Natural killer cell treated with Interleukin-12 subunit alpha and Interleukin-12 subunit beta and Interleukin-15 and Interleukin-18, amount 100 ng/mL, for 72 hours (primary cell): ENCODE measurements at regions not wholly inside any gene's neighbourhood (a gene's known extent, or its start where the extent isn't known, plus 50 kb on each side); places are given as distances from the start of the nearest gene placed in this dataset.

Experiments
- ATAC-seq, 2 donors: fragments of 150-1000 bp; cut with Tn5 transposase in 1 of 2; sonication (Bioruptor Pico), chemical (Tn5 transposase) in 1 of 2; 2 replicates each; pipeline ENCODE4 v1.10.0; 2021
- DNase-seq: peaks from one replicate; pipeline ENCODE4 v3.0.0; 2022; ENCODE audit warnings: low spot score
- H3K27ac Mint-ChIP-seq, 2 donors: 1 replicate in 1 of 2; 2 replicates in 1 of 2; pipeline ENCODE4 v1.8.0; 2022; ENCODE audit warnings: mixed read lengths in 2 of 2, mild to moderate bottlenecking in 1 of 2, moderate library complexity in 1 of 2
- H3K27me3 Mint-ChIP-seq, 2 donors: 1 replicate in 1 of 2; 2 replicates in 1 of 2; pipeline ENCODE4 v1.8.0; 2022; ENCODE audit warnings: mixed read lengths in 2 of 2
- H3K36me3 Mint-ChIP-seq: one replicate; pipeline ENCODE4 v1.8.0; 2022; ENCODE audit warnings: mixed read lengths
- H3K4me1 Mint-ChIP-seq, 2 donors: 1 replicate in 1 of 2; 2 replicates in 1 of 2; pipeline ENCODE4 v1.8.0; 2022; ENCODE audit warnings: low read depth in 2 of 2, mixed read lengths in 2 of 2, mild to moderate bottlenecking in 1 of 2
- H3K4me3 Mint-ChIP-seq: one replicate; pipeline ENCODE4 v1.8.0; 2022; ENCODE audit warnings: mixed read lengths
- H3K9me3 Mint-ChIP-seq: 2 replicates; pipeline ENCODE4 v1.8.0; 2022; ENCODE audit warnings: mixed read lengths

DNA sequence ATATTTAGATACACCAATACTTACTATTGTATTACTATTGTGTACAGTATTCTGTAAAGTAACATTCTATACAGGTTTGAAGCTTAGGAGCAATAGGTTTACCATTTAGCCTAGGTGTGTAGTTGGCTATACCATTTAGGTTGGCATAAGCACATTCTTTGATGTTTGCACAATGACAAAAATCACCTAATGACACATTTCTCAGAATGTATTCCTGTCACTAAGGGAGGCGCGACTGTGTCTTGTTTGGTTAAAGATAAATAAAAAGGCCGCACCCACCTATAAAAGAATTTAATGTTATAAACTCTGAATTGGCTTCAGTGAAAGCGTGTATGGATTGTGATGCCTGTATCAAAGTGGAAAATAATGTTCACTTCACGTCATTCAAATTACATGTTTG lies 1815.4 kb upstream of the CDH6 start:
- no peaks in the 10 kb centered on the region for H3K36me3 Mint-ChIP-seq
- no peak overlapping the region for H3K27ac Mint-ChIP-seq
- peaks cover 2% of the 10 kb centered on the region for H3K9me3 Mint-ChIP-seq
- H3K4me1 Mint-ChIP-seq = no peaks in the 10 kb centered on the region
- ATAC-seq (no peak), DNase-seq (no peak)
- H3K4me3 Mint-ChIP-seq = no peak overlapping the region
- H3K27me3 Mint-ChIP-seq = no peaks in the 10 kb centered on the region

GRCh38 chr5:29370248-29370647 lies 1823.2 kb upstream of the CDH6 start:
- H3K4me3 Mint-ChIP-seq = no peak overlapping the region
- peaks cover 9% of the 10 kb centered on the region for H3K36me3 Mint-ChIP-seq
- H3K9me3 Mint-ChIP-seq = peaks cover 27% of the 10 kb centered on the region
- H3K27ac Mint-ChIP-seq = no peak overlapping the region
- H3K27me3 Mint-ChIP-seq = no peaks in the 10 kb centered on the region
- no peaks in the 10 kb centered on the region for H3K4me1 Mint-ChIP-seq
- DNase-seq (no peak), ATAC-seq (no peak)

DNA sequence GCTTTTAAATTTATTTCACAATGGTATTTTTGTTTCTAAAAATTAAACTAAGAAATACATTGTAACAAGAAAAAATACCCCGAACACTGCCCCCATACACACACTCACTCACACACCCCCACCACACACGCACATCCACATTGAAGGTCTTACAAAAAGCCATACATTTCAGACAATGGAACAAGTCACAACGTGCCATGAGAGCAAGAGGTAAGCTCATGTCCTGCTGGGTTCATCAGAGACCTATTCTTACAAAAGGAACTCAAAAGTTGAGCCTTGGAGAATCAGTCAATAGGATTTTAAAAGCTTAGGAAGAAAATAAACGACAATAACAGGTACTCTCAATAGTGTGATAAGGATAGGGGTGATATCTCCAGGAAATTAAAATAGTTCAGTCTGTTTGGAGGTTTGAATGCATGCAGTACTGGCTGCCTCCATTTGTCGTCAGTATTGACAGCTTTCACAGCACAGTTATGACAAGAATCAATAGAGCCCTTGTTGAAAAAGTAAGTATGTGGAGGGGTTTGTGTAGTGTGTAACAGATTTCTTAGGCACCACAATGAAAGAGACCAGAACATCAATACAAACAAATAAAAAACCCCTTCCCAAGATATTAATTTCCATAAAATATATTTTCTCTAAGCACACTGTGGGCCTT lies 1826.2 kb upstream of the CDH6 start:
- peaks cover 13% of the 10 kb centered on the region for H3K36me3 Mint-ChIP-seq
- H3K27me3 Mint-ChIP-seq = no peaks in the 10 kb centered on the region
- H3K4me1 Mint-ChIP-seq = no peaks in the 10 kb centered on the region
- H3K27ac Mint-ChIP-seq = no peak overlapping the region
- no peak overlapping the region for H3K4me3 Mint-ChIP-seq
- H3K9me3 Mint-ChIP-seq = peaks cover 30% of the 10 kb centered on the region
- DNase-seq (no peak), ATAC-seq (no peak)

DNA sequence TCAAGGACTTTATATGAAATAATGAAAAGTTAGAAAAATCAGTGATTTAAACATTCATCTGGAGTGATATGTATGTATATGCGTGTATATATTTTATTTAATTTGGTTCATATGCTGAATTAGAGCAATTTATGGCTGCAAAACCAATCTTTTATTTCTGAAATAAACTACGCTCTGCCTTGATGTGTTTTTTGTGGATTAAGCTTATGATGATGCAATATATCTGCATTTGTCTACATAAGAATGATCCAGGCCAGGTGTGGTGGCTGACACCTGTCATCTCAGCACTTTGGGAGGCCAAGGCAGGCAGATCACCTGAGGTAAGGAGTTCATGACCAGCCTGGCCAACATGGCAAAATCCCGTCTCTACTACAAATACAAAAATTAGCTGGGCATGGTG lies 1842.3 kb upstream of the CDH6 start:
- DNase-seq (no peak), ATAC-seq (no peak)
- Mint-ChIP-seq H3K36me3 (no peaks in the 10 kb centered on the region), H3K4me3 (no peak overlapping the region), H3K27ac (no peak overlapping the region), H3K9me3 (peaks cover 6% of the 10 kb centered on the region), H3K4me1 (no peaks in the 10 kb centered on the region), H3K27me3 (no peaks in the 10 kb centered on the region)

DNA sequence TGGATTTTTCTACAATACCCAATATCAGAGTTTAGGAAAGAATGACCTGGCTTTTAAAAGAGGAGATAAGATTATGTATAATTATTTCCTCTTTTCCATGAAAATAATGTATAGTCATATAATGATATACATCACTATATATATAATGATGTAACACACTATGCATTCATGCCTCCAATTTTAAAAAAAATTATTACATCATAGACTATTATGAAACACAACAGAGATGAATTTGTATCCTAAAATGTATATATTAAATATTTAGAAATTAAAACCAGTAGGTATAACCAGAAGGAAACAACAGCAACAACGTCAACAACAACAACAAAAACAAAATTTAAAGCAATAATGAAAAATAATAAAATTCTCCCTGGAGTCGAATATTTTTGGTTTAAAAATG lies 1856.5 kb upstream of the CDH6 start:
- no peak overlapping the region for H3K4me3 Mint-ChIP-seq
- H3K27ac Mint-ChIP-seq = no peak overlapping the region
- H3K27me3 Mint-ChIP-seq = no peaks in the 10 kb centered on the region
- ATAC-seq (no peak), DNase-seq (no peak)
- no peaks in the 10 kb centered on the region for H3K4me1 Mint-ChIP-seq
- H3K9me3 Mint-ChIP-seq = peaks cover 30% of the 10 kb centered on the region
- H3K36me3 Mint-ChIP-seq = peaks cover 28% of the 10 kb centered on the region

- no peaks in the 10 kb centered on the region for H3K27me3 Mint-ChIP-seq
- H3K9me3 Mint-ChIP-seq = peaks cover 5% of the 10 kb centered on the region
- no peaks in the 10 kb centered on the region for H3K36me3 Mint-ChIP-seq
Measured at GRCh38 chr5:29321591-29321990, 1871.9 kb upstream of the CDH6 start.

DNA sequence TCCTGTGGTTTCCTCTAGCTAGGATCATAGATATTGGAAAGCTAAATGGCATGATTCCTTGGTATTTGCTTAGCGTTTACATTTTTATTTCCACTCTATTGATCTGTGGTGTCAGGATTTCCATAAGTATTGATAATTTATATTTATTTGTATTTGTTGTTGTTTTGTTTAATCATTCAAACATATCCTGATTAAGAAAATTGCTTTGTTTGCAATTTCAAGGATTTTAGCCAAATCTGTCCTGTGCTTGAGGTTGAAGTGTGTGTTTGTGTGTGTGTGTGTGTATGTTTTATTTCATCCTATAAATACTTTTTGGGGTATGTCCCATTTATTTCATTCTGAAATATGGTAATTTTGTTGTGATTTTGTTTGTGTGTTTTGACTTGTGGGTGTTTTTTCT lies 1884.1 kb upstream of the CDH6 start:
- ATAC-seq (no peak), DNase-seq (no peak)
- Mint-ChIP-seq H3K4me3 (no peak overlapping the region), H3K36me3 (peaks cover 9% of the 10 kb centered on the region), H3K27me3 (no peaks in the 10 kb centered on the region), H3K27ac (no peak overlapping the region), H3K9me3 (peaks cover 7% of the 10 kb centered on the region), H3K4me1 (no peaks in the 10 kb centered on the region)

More at GRCh38 chr5:29321591-29321990, 1871.9 kb upstream of the CDH6 start:
- ATAC-seq = no peak
- Mint-ChIP-seq H3K27ac (no peak overlapping the region), H3K4me3 (no peak overlapping the region), H3K4me1 (no peaks in the 10 kb centered on the region)
- DNase-seq = no peak

DNA sequence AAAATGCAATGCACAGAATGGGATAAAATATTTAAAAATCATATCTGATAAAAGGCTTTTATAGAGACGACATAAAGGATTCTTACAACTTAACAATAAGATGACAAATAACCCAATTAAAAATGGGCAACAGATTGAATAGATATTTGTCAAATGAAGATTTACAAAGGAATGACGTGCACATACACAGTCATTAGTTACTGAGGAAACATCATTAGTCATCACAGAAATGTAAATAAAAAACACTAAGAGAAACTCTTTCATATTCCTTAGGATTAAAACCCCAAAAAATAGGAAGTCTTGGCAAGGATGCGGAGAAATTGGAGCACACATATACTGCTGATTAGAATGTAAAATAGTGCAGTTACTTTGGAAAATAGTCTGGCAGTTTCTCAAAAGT lies 1886.0 kb upstream of the CDH6 start:
- no peaks in the 10 kb centered on the region for H3K4me1 Mint-ChIP-seq
- no peak overlapping the region for H3K4me3 Mint-ChIP-seq
- no peak for ATAC-seq
- peaks cover 9% of the 10 kb centered on the region for H3K36me3 Mint-ChIP-seq
- DNase-seq = no peak
- H3K9me3 Mint-ChIP-seq = peaks cover 7% of the 10 kb centered on the region
- no peaks in the 10 kb centered on the region for H3K27me3 Mint-ChIP-seq
- H3K27ac Mint-ChIP-seq = no peak overlapping the region

DNA sequence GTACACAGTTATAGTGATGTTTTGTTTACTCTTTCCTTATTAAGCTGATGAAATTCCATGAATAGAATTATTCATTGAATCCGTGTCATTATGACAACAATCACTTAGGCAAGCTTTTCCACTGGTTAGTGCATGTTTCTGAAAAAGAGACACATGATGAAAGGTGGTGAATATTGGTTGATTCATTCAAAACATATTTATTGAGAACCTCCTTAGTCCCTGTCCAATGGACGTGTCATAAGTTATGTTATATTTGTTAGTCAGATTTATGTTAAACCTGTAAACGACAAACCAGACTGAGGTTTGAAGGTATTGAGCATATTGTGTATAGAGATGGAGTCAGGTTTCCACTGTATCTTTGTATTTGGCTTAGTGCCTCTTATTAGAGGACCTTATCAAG lies 1888.9 kb upstream of the CDH6 start:
- no peak overlapping the region for H3K27ac Mint-ChIP-seq
- ATAC-seq (no peak), DNase-seq (no peak)
- H3K4me3 Mint-ChIP-seq = no peak overlapping the region
- peaks cover 7% of the 10 kb centered on the region for H3K9me3 Mint-ChIP-seq
- peaks cover 5% of the 10 kb centered on the region for H3K36me3 Mint-ChIP-seq
- no peaks in the 10 kb centered on the region for H3K27me3 Mint-ChIP-seq
- no peaks in the 10 kb centered on the region for H3K4me1 Mint-ChIP-seq

DNA sequence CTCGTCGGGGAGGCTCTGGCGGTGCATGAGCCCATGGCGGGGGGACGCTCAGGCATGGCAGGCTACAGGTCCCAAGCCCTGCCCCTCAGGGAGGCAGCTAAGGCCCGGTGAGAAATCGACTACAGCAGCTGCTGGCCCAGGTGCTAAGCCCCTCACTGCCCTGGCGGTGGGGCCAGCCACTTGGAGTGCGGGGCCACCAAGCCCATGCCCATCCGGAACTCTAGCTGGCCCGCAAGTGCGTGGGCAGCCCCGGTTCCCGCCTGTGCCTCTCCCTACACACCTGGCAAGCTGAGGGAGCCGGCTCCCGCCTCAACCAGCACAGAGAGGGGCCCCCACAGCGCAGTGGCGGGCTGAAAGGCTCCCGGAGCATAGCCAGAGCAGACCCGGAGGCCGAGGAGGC lies 1896.9 kb upstream of the CDH6 start:
- Mint-ChIP-seq H3K4me1 (no peaks in the 10 kb centered on the region), H3K4me3 (no peak overlapping the region), H3K36me3 (no peaks in the 10 kb centered on the region), H3K27ac (no peak overlapping the region), H3K27me3 (no peaks in the 10 kb centered on the region), H3K9me3 (peaks cover 2% of the 10 kb centered on the region)
- ATAC-seq (no peak), DNase-seq (no peak)

DNA sequence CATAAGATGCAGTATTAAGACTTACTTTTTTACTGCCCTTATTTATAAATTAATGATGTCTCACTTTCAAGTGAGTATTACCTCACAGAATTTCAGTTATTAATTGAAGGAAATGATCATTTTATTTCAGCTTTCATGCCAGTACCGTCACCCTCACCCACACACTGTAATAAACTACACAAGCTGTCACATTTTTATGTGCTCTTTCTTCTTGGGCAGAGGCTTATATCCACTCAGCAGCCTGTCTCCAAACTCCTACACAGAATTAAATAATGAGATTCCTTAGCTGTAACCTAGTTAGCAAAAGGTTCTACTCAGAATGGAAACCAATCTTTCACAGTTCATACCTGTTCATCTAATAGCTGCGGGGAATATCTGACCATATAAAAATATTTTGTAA lies 1915.8 kb upstream of the CDH6 start:
- H3K4me1 Mint-ChIP-seq = no peaks in the 10 kb centered on the region
- peaks cover 20% of the 10 kb centered on the region for H3K9me3 Mint-ChIP-seq
- H3K27me3 Mint-ChIP-seq = no peaks in the 10 kb centered on the region
- ATAC-seq (no peak), DNase-seq (no peak)
- H3K4me3 Mint-ChIP-seq = no peak overlapping the region
- H3K27ac Mint-ChIP-seq = no peak overlapping the region
- peaks cover 8% of the 10 kb centered on the region for H3K36me3 Mint-ChIP-seq

GRCh38 chr5:29276371-29276770 lies 1917.1 kb upstream of the CDH6 start:
- Mint-ChIP-seq H3K36me3 (peaks cover 8% of the 10 kb centered on the region), H3K9me3 (peaks cover 28% of the 10 kb centered on the region), H3K27ac (no peak overlapping the region), H3K4me3 (no peak overlapping the region), H3K27me3 (no peaks in the 10 kb centered on the region), H3K4me1 (no peaks in the 10 kb centered on the region)
- no peak for DNase-seq
- ATAC-seq = no peak

GRCh38 chr5:29263915-29264351 lies 1929.6 kb upstream of the CDH6 start:
- Mint-ChIP-seq H3K36me3 (peaks cover 5% of the 10 kb centered on the region), H3K4me1 (no peaks in the 10 kb centered on the region), H3K27me3 (no peaks in the 10 kb centered on the region), H3K4me3 (no peak overlapping the region), H3K27ac (no peak overlapping the region), H3K9me3 (peaks cover 14% of the 10 kb centered on the region)
- no peak for ATAC-seq
- DNase-seq = no peak

- peaks cover 5% of the 10 kb centered on the region for H3K36me3 Mint-ChIP-seq
- ATAC-seq = no peak
- H3K4me1 Mint-ChIP-seq = no peaks in the 10 kb centered on the region
- DNase-seq = no peak
- no peak overlapping the region for H3K27ac Mint-ChIP-seq
- H3K27me3 Mint-ChIP-seq = no peaks in the 10 kb centered on the region
- H3K9me3 Mint-ChIP-seq = peaks cover 14% of the 10 kb centered on the region
- no peak overlapping the region for H3K4me3 Mint-ChIP-seq
Measured at GRCh38 chr5:29262339-29263123, 1931.0 kb upstream of the CDH6 start.
